Body of pancreas (tissue), 4 donors: ENCODE measurements at regions not wholly inside any gene's neighbourhood (a gene's known extent, or its start where the extent isn't known, plus 50 kb on each side); places are given as distances from the start of the nearest gene placed in this dataset.

ENCODE experiments used
- POLR2A ChIP-seq, 3 donors: fragments of 450-650 bp; IDR thresholded peaks; one replicate each; pipeline ENCODE4 v1.6.1; 2016; ENCODE audit warnings: antibody characterized with exemption in 3 of 3, mild to moderate bottlenecking in 2 of 3
- TF ChIP-seq, protein P1 (sequence below), 7 experiments: fragments of 450-650 bp in 4 of 7; fragments of 200-600 bp in 3 of 7; sonication (generic) in 3 of 7; IDR thresholded peaks; one replicate each; pipeline ENCODE4 v1.5.1; 2016 to 2019; ENCODE audit warnings: antibody characterized with exemption in 7 of 7

DNA sequence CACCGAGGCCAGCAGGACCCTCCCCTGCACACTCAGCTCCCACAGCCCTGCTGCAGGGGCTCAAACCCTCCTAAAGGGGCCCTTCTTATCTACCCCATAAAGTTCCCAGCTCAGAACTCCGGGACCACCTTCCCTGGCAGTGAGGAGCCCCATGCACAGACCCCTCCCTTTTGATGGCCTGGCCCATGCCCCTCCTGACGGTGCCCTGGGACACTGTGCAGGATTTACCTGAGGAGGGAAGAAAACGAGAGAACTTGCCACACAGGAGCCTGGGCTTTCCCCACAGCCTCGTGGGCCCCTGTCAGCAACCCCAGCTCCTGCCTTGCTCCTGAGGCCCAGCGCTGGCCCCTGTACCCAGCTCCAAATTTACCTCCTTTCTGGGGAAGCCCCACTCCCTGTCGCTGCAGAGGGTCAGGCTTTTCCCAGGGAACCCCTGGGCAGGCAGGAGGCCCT, 206.3 kb upstream of the SALL3 start:
- TF ChIP-seq, protein P1, sequence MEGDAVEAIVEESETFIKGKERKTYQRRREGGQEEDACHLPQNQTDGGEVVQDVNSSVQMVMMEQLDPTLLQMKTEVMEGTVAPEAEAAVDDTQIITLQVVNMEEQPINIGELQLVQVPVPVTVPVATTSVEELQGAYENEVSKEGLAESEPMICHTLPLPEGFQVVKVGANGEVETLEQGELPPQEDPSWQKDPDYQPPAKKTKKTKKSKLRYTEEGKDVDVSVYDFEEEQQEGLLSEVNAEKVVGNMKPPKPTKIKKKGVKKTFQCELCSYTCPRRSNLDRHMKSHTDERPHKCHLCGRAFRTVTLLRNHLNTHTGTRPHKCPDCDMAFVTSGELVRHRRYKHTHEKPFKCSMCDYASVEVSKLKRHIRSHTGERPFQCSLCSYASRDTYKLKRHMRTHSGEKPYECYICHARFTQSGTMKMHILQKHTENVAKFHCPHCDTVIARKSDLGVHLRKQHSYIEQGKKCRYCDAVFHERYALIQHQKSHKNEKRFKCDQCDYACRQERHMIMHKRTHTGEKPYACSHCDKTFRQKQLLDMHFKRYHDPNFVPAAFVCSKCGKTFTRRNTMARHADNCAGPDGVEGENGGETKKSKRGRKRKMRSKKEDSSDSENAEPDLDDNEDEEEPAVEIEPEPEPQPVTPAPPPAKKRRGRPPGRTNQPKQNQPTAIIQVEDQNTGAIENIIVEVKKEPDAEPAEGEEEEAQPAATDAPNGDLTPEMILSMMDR (IDR thresholded peaks at IDR 0.05), result no peak
- TF ChIP-seq POLR2A (IDR thresholded peaks at IDR 0.05), result no peak
